Thoracic aorta (tissue), 2 donors: ENCODE measurements at regions not wholly inside any gene's neighbourhood (a gene's known extent, or its start where the extent isn't known, plus 50 kb on each side); places are given as distances from the start of the nearest gene placed in this dataset.

Source experiments
- ATAC-seq: fragments of 150-250 bp; one replicate; pipeline ENCODE4 v1.8.0; 2017; ENCODE audit warnings: low read depth; ENCODE audit not compliant: insufficient number of reproducible peaks, low FRiP score
- DNase-seq: peaks from one replicate; pipeline ENCODE4 v3.0.0-alpha.2; 2020; ENCODE audit warnings: low spot score
- H3K27ac ChIP-seq, 2 donors: fragments of 200-600 bp; sonication (generic); 1 replicate in 1 of 2; 2 replicates in 1 of 2; pipeline ENCODE4 v1.5.1; 2016; ENCODE audit warnings: mild to moderate bottlenecking in 2 of 2, moderate library complexity in 2 of 2
- H3K27me3 ChIP-seq: fragments of 200-600 bp; sonication (generic); replicated peaks from 2 replicates; pipeline ENCODE4 v1.6.0; 2016; ENCODE audit warnings: mild to moderate bottlenecking; ENCODE audit not compliant: insufficient read depth
- H3K36me3 ChIP-seq: fragments of 200-600 bp; sonication (generic); one replicate; pipeline ENCODE4 v1.5.1; 2016
- H3K4me1 ChIP-seq, 2 donors: fragments of 200-600 bp; sonication (generic); 1 replicate in 1 of 2; 2 replicates in 1 of 2; pipeline versions ENCODE4 v1.5.1 to v1.6.0; 2016; ENCODE audit warnings: low read depth in 2 of 2, mild to moderate bottlenecking in 1 of 2; ENCODE audit not compliant: control insufficient read depth in 1 of 2
- H3K4me3 ChIP-seq: fragments of 200-600 bp; sonication (generic); 2 replicates; pipeline ENCODE4 v1.5.1; 2016; ENCODE audit warnings: mild to moderate bottlenecking
- H3K9me3 ChIP-seq: fragments of 200-600 bp; sonication (generic); 2 replicates; pipeline ENCODE4 v1.5.1; 2016
- CTCF ChIP-seq: fragments of 200-600 bp; sonication (generic); IDR thresholded peaks from one replicate; pipeline ENCODE4 v1.5.1; 2019; ENCODE audit warnings: antibody characterized with exemption

- Histone ChIP-seq H3K9me3 (no peaks in the 10 kb centered on the region), H3K4me1 (no peaks in the 10 kb centered on the region), H3K27me3 (no peaks in the 10 kb centered on the region), H3K36me3 (no peaks in the 10 kb centered on the region), H3K27ac (no peak overlapping the region), H3K4me3 (no peak overlapping the region)
- no peak for TF ChIP-seq CTCF
- DNase-seq (no peak), ATAC-seq (no peak)
These were observed 311.8 kb downstream of the RERGL start for GRCh38 chr12:17778242-17778641.

GRCh38 chr12:17763366-17763765, 326.6 kb downstream of the RERGL start:
- no peaks in the 10 kb centered on the region for H3K36me3 ChIP-seq
- H3K4me1 ChIP-seq, result no peaks in the 10 kb centered on the region
- H3K4me3 ChIP-seq, result no peak overlapping the region
- no peak for TF ChIP-seq CTCF
- H3K27me3 ChIP-seq, result no peaks in the 10 kb centered on the region
- ATAC-seq (no peak), DNase-seq (no peak)
- H3K9me3 ChIP-seq, result no peaks in the 10 kb centered on the region
- H3K27ac ChIP-seq, result no peak overlapping the region

GRCh38 chr12:17759982-17760381, 330.0 kb downstream of the RERGL start:
- Histone ChIP-seq H3K27ac (no peak overlapping the region), H3K27me3 (no peaks in the 10 kb centered on the region), H3K9me3 (no peaks in the 10 kb centered on the region), H3K36me3 (no peaks in the 10 kb centered on the region), H3K4me1 (no peaks in the 10 kb centered on the region), H3K4me3 (no peak overlapping the region)
- no peak for ATAC-seq
- no peak for TF ChIP-seq CTCF
- no peak for DNase-seq
